HEK293 (cell line): ENCODE measurements at regions not wholly inside any gene's neighbourhood (a gene's known extent, or its start where the extent isn't known, plus 50 kb on each side); places are given as distances from the start of the nearest gene placed in this dataset.

Experiments
- CTCF ChIA-PET: fragments of 350-600 bp; formaldehyde crosslinking; extraction: SDS; loops from one replicate; lab custom pipeline; 2021; ENCODE audit warnings: antibody characterized with exemption; lab: Yijun Ruan, JAX
- POLR2A ChIA-PET: fragments of 300-600 bp; formaldehyde crosslinking; extraction: SDS; loops from one replicate; lab custom pipeline; 2020; ENCODE audit warnings: antibody characterized with exemption, inconsistent platforms; lab: Yijun Ruan, JAX
- H3K27ac ChIP-seq: fragments of 200-500 bp; sonication (Bioruptor generic); 2 replicates; pipeline ENCODE4 v1.5.1; 2014; ENCODE audit warnings: low read depth, low read length, control low read depth, inconsistent platforms; ENCODE audit errors: extremely low read depth
- H3K36me3 ChIP-seq, 2 experiments: fragments of 200-500 bp in 1 of 2; sonication (Bioruptor generic) in 1 of 2; 1 replicate in 1 of 2; 2 replicates in 1 of 2; pipeline ENCODE4 v1.5.1; 2014 to 2017; ENCODE audit warnings: inconsistent platforms in 2 of 2, low read length in 2 of 2; ENCODE audit not compliant: control insufficient read depth in 2 of 2, insufficient read depth in 1 of 2
- H3K4me1 ChIP-seq: fragments of 200-500 bp; sonication (Bioruptor generic); 2 replicates; pipeline ENCODE4 v1.5.1; 2014; ENCODE audit warnings: mild to moderate bottlenecking, low read length, inconsistent platforms; ENCODE audit not compliant: control insufficient read depth, insufficient read depth
- H3K4me3 ChIP-seq: 2 replicates; pipeline ENCODE4 v1.5.1; 2011; ENCODE audit warnings: low read depth, mild to moderate bottlenecking, control low read depth, low read length, moderate library complexity
- H3K9me3 ChIP-seq: fragments of 200-500 bp; sonication (Bioruptor generic); 2 replicates; pipeline ENCODE4 v1.5.1; 2014; ENCODE audit warnings: low read depth, low read length, inconsistent platforms; ENCODE audit not compliant: control insufficient read depth, insufficient read depth
- GFI1B ChIP-seq: fragments of 450-650 bp; formaldehyde crosslinking; IDR thresholded peaks from 2 replicates; pipeline ENCODE4 v1.5.1; 2016; ENCODE audit warnings: missing biosample characterization, missing genetic modification characterization
- INSM2 ChIP-seq: fragments of 450-650 bp; formaldehyde crosslinking; IDR thresholded peaks from 2 replicates; pipeline ENCODE4 v1.5.1; 2016; ENCODE audit warnings: missing biosample characterization, missing genetic modification characterization
- KLF16 ChIP-seq: fragments of 450-650 bp; formaldehyde crosslinking; IDR thresholded peaks from 2 replicates; pipeline ENCODE4 v1.5.1; 2017; ENCODE audit warnings: missing biosample characterization, missing genetic modification characterization
- MZF1 ChIP-seq: fragments of 450-650 bp; formaldehyde crosslinking; IDR thresholded peaks from 2 replicates; pipeline ENCODE4 v1.5.1; 2017; ENCODE audit warnings: missing biosample characterization, missing genetic modification characterization, borderline replicate concordance
- PRDM4 ChIP-seq: fragments of 450-650 bp; formaldehyde crosslinking; IDR thresholded peaks from 2 replicates; pipeline ENCODE4 v1.5.1; 2017; ENCODE audit warnings: missing biosample characterization, missing genetic modification characterization
- SETDB1 ChIP-seq: IDR thresholded peaks from one replicate; pipeline ENCODE4 v1.6.1; 2017; ENCODE audit warnings: mild to moderate bottlenecking, low read length, moderate library complexity, mixed read lengths; ENCODE audit not compliant: insufficient read length
- WT1 ChIP-seq: fragments of 450-650 bp; formaldehyde crosslinking; IDR thresholded peaks from 2 replicates; pipeline ENCODE4 v1.5.1; 2016; ENCODE audit warnings: missing biosample characterization, missing genetic modification characterization
- YY2 ChIP-seq: fragments of 450-650 bp; formaldehyde crosslinking; IDR thresholded peaks from 2 replicates; pipeline ENCODE4 v1.5.1; 2016; ENCODE audit warnings: missing biosample characterization, missing genetic modification characterization
- ZBTB6 ChIP-seq: fragments of 450-650 bp; formaldehyde crosslinking; IDR thresholded peaks from 2 replicates; pipeline ENCODE4 v1.5.1; 2017; ENCODE audit warnings: missing biosample characterization, missing genetic modification characterization
- ZNF146 ChIP-seq: fragments of 450-650 bp; formaldehyde crosslinking; IDR thresholded peaks from 2 replicates; pipeline ENCODE4 v1.5.1; 2016; ENCODE audit warnings: missing biosample characterization, missing genetic modification characterization
- ZNF239 ChIP-seq: fragments of 450-650 bp; formaldehyde crosslinking; IDR thresholded peaks from 2 replicates; pipeline ENCODE4 v1.5.1; 2016; ENCODE audit warnings: missing biosample characterization, missing genetic modification characterization
- ZNF302 ChIP-seq: fragments of 450-650 bp; formaldehyde crosslinking; IDR thresholded peaks from 2 replicates; pipeline ENCODE4 v1.5.1; 2016; ENCODE audit warnings: missing biosample characterization, missing genetic modification characterization, low read depth
- ZNF394 ChIP-seq: fragments of 450-650 bp; formaldehyde crosslinking; IDR thresholded peaks from 2 replicates; pipeline ENCODE4 v1.5.1; 2016; ENCODE audit warnings: missing biosample characterization, missing genetic modification characterization, mild to moderate bottlenecking, moderate library complexity, borderline replicate concordance
- ZNF658 ChIP-seq: fragments of 450-650 bp; formaldehyde crosslinking; IDR thresholded peaks from 2 replicates; pipeline ENCODE4; 2016; ENCODE audit warnings: missing biosample characterization, missing genetic modification characterization
- ZNF768 ChIP-seq: fragments of 450-650 bp; formaldehyde crosslinking; IDR thresholded peaks from 2 replicates; pipeline ENCODE4 v1.5.1; 2018; ENCODE audit warnings: missing biosample characterization, mild to moderate bottlenecking, missing genetic modification characterization
- ZNF776 ChIP-seq: fragments of 450-650 bp; formaldehyde crosslinking; IDR thresholded peaks from 2 replicates; pipeline ENCODE4 v1.5.0; 2017; ENCODE audit warnings: missing biosample characterization, missing genetic modification characterization, borderline replicate concordance
- ZNF791 ChIP-seq: fragments of 450-650 bp; formaldehyde crosslinking; IDR thresholded peaks from 2 replicates; pipeline ENCODE4 v1.5.1; 2016; ENCODE audit warnings: missing biosample characterization, missing genetic modification characterization
- ZNF830 ChIP-seq: fragments of 450-650 bp; IDR thresholded peaks from 2 replicates; pipeline ENCODE4 v1.5.0; 2018; ENCODE audit warnings: missing biosample characterization, missing genetic modification characterization, low read depth, mild to moderate bottlenecking, moderate library complexity
- TF ChIP-seq, protein P1 (sequence below): fragments of 450-650 bp; formaldehyde crosslinking; IDR thresholded peaks from 2 replicates; pipeline ENCODE4 v1.5.1; 2016; ENCODE audit warnings: missing biosample characterization, missing genetic modification characterization
- TF ChIP-seq, protein P2 (sequence below): fragments of 450-650 bp; formaldehyde crosslinking; IDR thresholded peaks from 2 replicates; pipeline ENCODE4 v1.5.1; 2016; ENCODE audit warnings: missing biosample characterization, missing genetic modification characterization

DNA sequence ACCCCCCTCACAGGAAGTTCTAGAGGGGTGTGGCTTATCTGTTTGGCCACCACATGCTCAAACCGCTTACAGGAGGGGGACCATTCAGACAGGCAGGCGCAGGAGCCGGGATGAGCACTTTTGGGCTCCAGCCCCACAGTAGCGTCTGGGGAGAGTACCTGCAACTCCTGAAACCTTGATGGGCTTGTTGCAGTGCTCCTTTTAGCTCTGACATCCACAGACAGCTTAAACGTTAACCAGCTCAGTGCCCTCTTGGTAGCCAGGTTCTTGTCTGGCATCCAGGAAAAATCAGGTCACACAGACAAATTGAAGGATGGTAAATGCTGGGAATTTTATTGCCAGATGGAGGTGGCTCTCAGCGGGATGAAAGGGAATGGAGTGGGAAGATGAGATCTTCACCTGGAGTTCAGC, 326.3 kb downstream of the ETS1 start:
- H3K36me3 ChIP-seq: no peaks in the 10 kb centered on the region
- no peak overlapping the region for H3K4me3 ChIP-seq
- H3K9me3 ChIP-seq: no peaks in the 10 kb centered on the region
- no peak overlapping the region for H3K27ac ChIP-seq
- no peaks in the 10 kb centered on the region for H3K4me1 ChIP-seq
- ChIA-PET CTCF (interaction anchor here (0.6 to 1.1 kb wide), 2 partner anchors 17 to 103 kb away, joined by 3 read pairs; no protein-coding TSS in a partner anchor), POLR2A (no interaction called here)
- TF ChIP-seq SETDB1 (no peak), ZNF302 (tag by site-specific recombination) (no peak), ZNF776 (tag by site-specific recombination) (no peak), ZNF791 (tag by site-specific recombination) (no peak)

- TF ChIP-seq ZNF146 (tag by site-specific recombination) (no peak), ZNF239 (tag by site-specific recombination) (no peak), ZNF302 (tag by site-specific recombination) (no peak), KLF16 (tag by site-specific recombination) (no peak), ZNF658 (tag by site-specific recombination) (no peak), ZBTB6 (tag by site-specific recombination) (no peak), ZNF768 (tag by site-specific recombination) (no peak), ZNF830 (no peak), INSM2 (tag by site-specific recombination) (no peak), PRDM4 (tag by site-specific recombination) (no peak), WT1 (tag by site-specific recombination) (no peak), MZF1 (no peak), YY2 (tag by site-specific recombination) (no peak), ZNF394 (tag by site-specific recombination) (no peak), GFI1B (tag by site-specific recombination) (no peak)
- TF ChIP-seq, protein P1, sequence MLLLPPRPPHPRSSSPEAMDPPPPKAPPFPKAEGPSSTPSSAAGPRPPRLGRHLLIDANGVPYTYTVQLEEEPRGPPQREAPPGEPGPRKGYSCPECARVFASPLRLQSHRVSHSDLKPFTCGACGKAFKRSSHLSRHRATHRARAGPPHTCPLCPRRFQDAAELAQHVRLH (tag by site-specific recombination): no peak
- TF ChIP-seq, protein P2, sequence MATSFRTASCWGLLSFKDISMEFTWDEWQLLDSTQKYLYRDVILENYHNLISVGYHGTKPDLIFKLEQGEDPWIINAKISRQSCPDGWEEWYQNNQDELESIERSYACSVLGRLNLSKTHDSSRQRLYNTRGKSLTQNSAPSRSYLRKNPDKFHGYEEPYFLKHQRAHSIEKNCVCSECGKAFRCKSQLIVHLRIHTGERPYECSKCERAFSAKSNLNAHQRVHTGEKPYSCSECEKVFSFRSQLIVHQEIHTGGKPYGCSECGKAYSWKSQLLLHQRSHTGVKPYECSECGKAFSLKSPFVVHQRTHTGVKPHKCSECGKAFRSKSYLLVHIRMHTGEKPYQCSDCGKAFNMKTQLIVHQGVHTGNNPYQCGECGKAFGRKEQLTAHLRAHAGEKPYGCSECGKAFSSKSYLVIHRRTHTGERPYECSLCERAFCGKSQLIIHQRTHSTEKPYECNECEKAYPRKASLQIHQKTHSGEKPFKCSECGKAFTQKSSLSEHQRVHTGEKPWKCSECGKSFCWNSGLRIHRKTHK (tag by site-specific recombination): no peak
- CTCF ChIA-PET: interaction anchor here (0.6 to 1.1 kb wide), 2 partner anchors 17 to 102 kb away, joined by 3 read pairs; no protein-coding TSS in a partner anchor
- POLR2A ChIA-PET: no interaction called here
Observed at GRCh38 chr11:128260398-128260797, 327.0 kb downstream of the ETS1 start.

More at GRCh38 chr11:128260398-128260797, 327.0 kb downstream of the ETS1 start:
- H3K4me3 ChIP-seq: no peak overlapping the region
- H3K4me1 ChIP-seq: no peaks in the 10 kb centered on the region
- no peaks in the 10 kb centered on the region for H3K36me3 ChIP-seq
- H3K9me3 ChIP-seq: no peaks in the 10 kb centered on the region
- H3K27ac ChIP-seq: no peak overlapping the region
